ENCODE measurements at regions not wholly inside any gene's neighbourhood (a gene's known extent, or its start where the extent isn't known, plus 50 kb on each side); places are given as distances from the start of the nearest gene placed in this dataset.

GRCh38 chr6:167679790-167680604 is 146.7 kb upstream of the AFDN start:
- H3K36me3 ChIP-seq (replicated peaks in 1 of 2), result no peaks in the 10 kb centered on the region

GRCh38 chr6:167680605-167681149 is 146.0 kb upstream of the AFDN start:
- WGBS, 4 donors, result 82 to 92% (median 90%) methylated on average over 11 to 15 of the region's 15 CpGs
- no peaks in the 10 kb centered on the region for H3K36me3 ChIP-seq (replicated peaks in 1 of 2)
- peaks cover 0 to 7% of the 10 kb centered on the region in 2 donors for H3K4me1 ChIP-seq (replicated peaks in 1 of 2)
- H3K27ac ChIP-seq, result no peak overlapping the region
- H3K4me3 ChIP-seq, result no peak overlapping the region
- H3K9me3 ChIP-seq (replicated peaks in 1 of 3), result no peaks in the 10 kb centered on the region
- no peak for DNase-seq
- intact Hi-C loops (cut with DNase I), result no loop called here
- peaks cover 17% of the 10 kb centered on the region for H3K27me3 ChIP-seq
- no peak for TF ChIP-seq POLR2A (IDR thresholded peaks at IDR 0.05)
- TF ChIP-seq, protein P1, sequence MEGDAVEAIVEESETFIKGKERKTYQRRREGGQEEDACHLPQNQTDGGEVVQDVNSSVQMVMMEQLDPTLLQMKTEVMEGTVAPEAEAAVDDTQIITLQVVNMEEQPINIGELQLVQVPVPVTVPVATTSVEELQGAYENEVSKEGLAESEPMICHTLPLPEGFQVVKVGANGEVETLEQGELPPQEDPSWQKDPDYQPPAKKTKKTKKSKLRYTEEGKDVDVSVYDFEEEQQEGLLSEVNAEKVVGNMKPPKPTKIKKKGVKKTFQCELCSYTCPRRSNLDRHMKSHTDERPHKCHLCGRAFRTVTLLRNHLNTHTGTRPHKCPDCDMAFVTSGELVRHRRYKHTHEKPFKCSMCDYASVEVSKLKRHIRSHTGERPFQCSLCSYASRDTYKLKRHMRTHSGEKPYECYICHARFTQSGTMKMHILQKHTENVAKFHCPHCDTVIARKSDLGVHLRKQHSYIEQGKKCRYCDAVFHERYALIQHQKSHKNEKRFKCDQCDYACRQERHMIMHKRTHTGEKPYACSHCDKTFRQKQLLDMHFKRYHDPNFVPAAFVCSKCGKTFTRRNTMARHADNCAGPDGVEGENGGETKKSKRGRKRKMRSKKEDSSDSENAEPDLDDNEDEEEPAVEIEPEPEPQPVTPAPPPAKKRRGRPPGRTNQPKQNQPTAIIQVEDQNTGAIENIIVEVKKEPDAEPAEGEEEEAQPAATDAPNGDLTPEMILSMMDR (IDR thresholded peaks at IDR 0.05), result no peak

More at GRCh38 chr6:167679790-167680604, 146.7 kb upstream of the AFDN start:
- no peak overlapping the region for H3K27ac ChIP-seq
- H3K9me3 ChIP-seq (replicated peaks in 1 of 3), result no peaks in the 10 kb centered on the region
- intact Hi-C loops (cut with DNase I), result no loop called here
- H3K27me3 ChIP-seq, result peaks cover 17% of the 10 kb centered on the region
- H3K4me1 ChIP-seq (replicated peaks in 1 of 2), result peaks cover 0 to 7% of the 10 kb centered on the region in 2 donors
- no peak for TF ChIP-seq POLR2A (IDR thresholded peaks at IDR 0.05)
- TF ChIP-seq, protein P1 (IDR thresholded peaks at IDR 0.05), result no peak
- no peak for DNase-seq
- H3K4me3 ChIP-seq, result no peak overlapping the region
- 78 to 91% (median 87%) methylated on average over 15 of the region's 15 CpGs for WGBS, 4 donors

GRCh38 chr6:167682125-167682524 is 144.6 kb upstream of the AFDN start:
- H3K27ac ChIP-seq, result peak overlapping the region in 3 of 5 donors; percentile 31 to 72 (median 62)
- H3K36me3 ChIP-seq (replicated peaks in 1 of 2), result no peaks in the 10 kb centered on the region
- no peak for DNase-seq

GRCh38 chr6:167682546-167683027 is 144.1 kb upstream of the AFDN start:
- DNase-seq, result no peak
- TF ChIP-seq, protein P1 (IDR thresholded peaks at IDR 0.05), result no peak
- TF ChIP-seq POLR2A (IDR thresholded peaks at IDR 0.05), result no peak
- H3K27ac ChIP-seq, result peak overlapping the region in 3 of 5 donors; percentile 31 to 72 (median 62)

More at GRCh38 chr6:167682125-167682524, 144.6 kb upstream of the AFDN start:
- Histone ChIP-seq H3K4me1 (replicated peaks in 1 of 2) (peaks cover 0 to 7% of the 10 kb centered on the region in 2 donors), H3K9me3 (replicated peaks in 1 of 3) (no peaks in the 10 kb centered on the region), H3K27me3 (peaks cover 10% of the 10 kb centered on the region), H3K4me3 (no peak overlapping the region)
- intact Hi-C loops (cut with DNase I), result no loop called here
- TF ChIP-seq, protein P1 (IDR thresholded peaks at IDR 0.05), result no peak
- TF ChIP-seq POLR2A (IDR thresholded peaks at IDR 0.05), result no peak
- WGBS, 4 donors, result 85 to 93% (median 90%) methylated on average over 9 to 11 of the region's 11 CpGs

More at GRCh38 chr6:167682546-167683027, 144.1 kb upstream of the AFDN start:
- no peaks in the 10 kb centered on the region for H3K9me3 ChIP-seq (replicated peaks in 1 of 3)
- H3K36me3 ChIP-seq (replicated peaks in 1 of 2), result no peaks in the 10 kb centered on the region
- H3K4me1 ChIP-seq (replicated peaks in 1 of 2), result peaks cover 0 to 7% of the 10 kb centered on the region in 2 donors
- 51 to 77% (median 62%) methylated on average over 5 of the region's 5 CpGs for WGBS, 4 donors
- intact Hi-C loops (cut with DNase I), result no loop called here
- no peak overlapping the region for H3K4me3 ChIP-seq
- H3K27me3 ChIP-seq, result peaks cover 5% of the 10 kb centered on the region

Measured in adrenal gland (tissue), 9 donors.